ENCODE measurements at regions not wholly inside any gene's neighbourhood (a gene's known extent, or its start where the extent isn't known, plus 50 kb on each side); places are given as distances from the start of the nearest gene placed in this dataset.
"Not testable (repeated sequence)": the region's sequence is repeated elsewhere in the genome, so short reads cannot be mapped to it uniquely, and the experiment has no call there.

DNA sequence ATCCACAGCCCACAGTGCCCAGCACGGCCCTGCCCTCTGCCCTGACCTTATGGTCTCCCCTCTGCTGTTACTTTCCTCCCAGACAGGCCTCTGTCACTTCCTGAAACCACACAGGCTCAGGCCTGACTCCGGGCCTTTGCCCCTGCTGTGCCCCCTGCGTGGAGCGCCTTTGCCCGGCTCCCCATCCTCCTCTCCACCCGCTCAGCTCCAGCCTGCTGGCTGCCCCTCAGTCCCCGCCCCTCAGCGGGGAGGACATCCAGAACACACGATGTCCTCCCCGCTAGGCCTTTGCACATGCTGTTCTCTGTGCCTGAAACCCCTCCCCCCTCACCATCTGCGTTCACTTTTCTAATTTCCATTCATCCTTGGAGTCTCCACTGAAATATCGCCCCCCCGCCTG lies 341.9 kb upstream of the SULF2 start:
- TF ChIP-seq ZFX (IDR thresholded peaks at IDR 0.05) = not testable (repeated sequence)
- TF ChIP-seq, protein P1, sequence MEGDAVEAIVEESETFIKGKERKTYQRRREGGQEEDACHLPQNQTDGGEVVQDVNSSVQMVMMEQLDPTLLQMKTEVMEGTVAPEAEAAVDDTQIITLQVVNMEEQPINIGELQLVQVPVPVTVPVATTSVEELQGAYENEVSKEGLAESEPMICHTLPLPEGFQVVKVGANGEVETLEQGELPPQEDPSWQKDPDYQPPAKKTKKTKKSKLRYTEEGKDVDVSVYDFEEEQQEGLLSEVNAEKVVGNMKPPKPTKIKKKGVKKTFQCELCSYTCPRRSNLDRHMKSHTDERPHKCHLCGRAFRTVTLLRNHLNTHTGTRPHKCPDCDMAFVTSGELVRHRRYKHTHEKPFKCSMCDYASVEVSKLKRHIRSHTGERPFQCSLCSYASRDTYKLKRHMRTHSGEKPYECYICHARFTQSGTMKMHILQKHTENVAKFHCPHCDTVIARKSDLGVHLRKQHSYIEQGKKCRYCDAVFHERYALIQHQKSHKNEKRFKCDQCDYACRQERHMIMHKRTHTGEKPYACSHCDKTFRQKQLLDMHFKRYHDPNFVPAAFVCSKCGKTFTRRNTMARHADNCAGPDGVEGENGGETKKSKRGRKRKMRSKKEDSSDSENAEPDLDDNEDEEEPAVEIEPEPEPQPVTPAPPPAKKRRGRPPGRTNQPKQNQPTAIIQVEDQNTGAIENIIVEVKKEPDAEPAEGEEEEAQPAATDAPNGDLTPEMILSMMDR (conservative IDR thresholded peaks at IDR 0.05) = not testable (repeated sequence)

Measured in C4-2B (cell line).